ENCODE measurements at regions not wholly inside any gene's neighbourhood (a gene's known extent, or its start where the extent isn't known, plus 50 kb on each side); places are given as distances from the start of the nearest gene placed in this dataset.

GRCh38 chr4:108219998-108220397 is 51.3 kb upstream of the LEF1 start:
- H3K79me2 ChIP-seq (ENCODE audit: insufficient read depth, low read depth, low read length): no peaks in the 10 kb centered on the region
- no peak overlapping the region for H3K4me3 ChIP-seq (ENCODE audit: low read depth, low read length, poor library complexity, severe bottlenecking)
- H3K27ac ChIP-seq (ENCODE audit: low read depth, low read length, poor library complexity, severe bottlenecking): no peak overlapping the region
- no peaks in the 10 kb centered on the region for H4K20me1 ChIP-seq (ENCODE audit: insufficient read depth, low read length)
- ChIA-PET POLR2A (interaction anchor here (0.6 to 0.7 kb wide), 2 partner anchors 15 to 1923 kb away, joined by 3 to 4 read pairs; no protein-coding TSS in a partner anchor), CTCF (ENCODE audit: unreplicated experiment) (no interaction called here)
- H3K4me1 ChIP-seq (ENCODE audit: insufficient read depth, low read length, poor library complexity, severe bottlenecking): no peaks in the 10 kb centered on the region
- H3K36me3 ChIP-seq (ENCODE audit: insufficient read depth, low read length): no peaks in the 10 kb centered on the region
- no peak overlapping the region for H3K4me2 ChIP-seq (ENCODE audit: low read length)
- no peak overlapping the region for H2AFZ ChIP-seq (ENCODE audit: low read length)
- no peaks in the 10 kb centered on the region for H3K9me3 ChIP-seq (ENCODE audit: low read length)
- no peak for TF ChIP-seq EZH2phosphoT487 (IDR thresholded peaks at IDR 0.05; ENCODE audit: borderline replicate concordance, low read depth, low read length)
- TF ChIP-seq CTCF (conservative IDR thresholded peaks at IDR 0.05; ENCODE audit: low read length): no peak
- intact Hi-C loops (cut with micrococcal nuclease; ENCODE audit: unreplicated experiment): no loop called here
- no TSS peak for BruUV-seq (replicated peaks)
- H3K9me2 ChIP-seq (ENCODE audit: insufficient read depth, low read length): no peaks in the 10 kb centered on the region
- DNase-seq (ENCODE audit: low spot score): no peak

All from OCI-LY7 (cell line).